Endothelial cell of umbilical vein (primary cell): ENCODE measurements at regions not wholly inside any gene's neighbourhood (a gene's known extent, or its start where the extent isn't known, plus 50 kb on each side); places are given as distances from the start of the nearest gene placed in this dataset.

Experiments
- BruUV-seq: library from RNA; stranded (reverse); fragments of 400-500 nt; replicated peaks from 2 replicates; lab custom pipeline; 2021; lab: Mats Ljungman, UMichigan
- CTCF ChIA-PET: fragments of 300-600, 350-600 bp; sonication (Branson Sonifier 250); formaldehyde crosslinking; loops from one replicate; lab custom pipeline; 2021; ENCODE audit warnings: antibody characterized with exemption, inconsistent platforms; lab: Charles Lee
- POLR2A ChIA-PET: fragments of 300-600, 350-600 bp; sonication (Branson Sonifier 250); formaldehyde crosslinking; loops from one replicate; lab custom pipeline; 2021; ENCODE audit warnings: antibody characterized with exemption, inconsistent platforms; lab: Charles Lee
- DNase-seq: peaks from one replicate; pipeline ENCODE4 v3.0.0-alpha.2; 2011; ENCODE audit warnings: low read depth, low spot score
- FAIRE-seq: peaks from 2 replicates; lab custom pipeline; 2011; peaks lifted over from hg19 to GRCh38; lab: Jason Lieb, UNC
- H2AFZ ChIP-seq: 2 replicates; pipeline ENCODE4 v1.6.0; 2012; ENCODE audit warnings: low read depth, low read length, control low read depth, inconsistent platforms
- H3K27ac ChIP-seq: 2 replicates; pipeline ENCODE4 v1.5.1; 2011; ENCODE audit warnings: low read depth, mild to moderate bottlenecking, control low read depth, low read length, moderate library complexity; ENCODE audit not compliant: insufficient read depth
- H3K27me3 ChIP-seq, 2 experiments: 2 replicates each; pipeline versions ENCODE4 v1.6.0 to v1.6.1; 2011; ENCODE audit warnings: low read length in 2 of 2, mixed read lengths in 1 of 2; ENCODE audit not compliant: control insufficient read depth in 2 of 2, insufficient read depth in 2 of 2
- H3K36me3 ChIP-seq, 2 experiments: 2 replicates in 1 of 2; 3 replicates in 1 of 2; pipeline ENCODE4 v1.5.1; 2011; ENCODE audit warnings: low read length in 2 of 2, mild to moderate bottlenecking in 1 of 2, moderate library complexity in 1 of 2; ENCODE audit not compliant: control insufficient read depth in 2 of 2, insufficient read depth in 2 of 2; ENCODE audit errors: extremely low read depth in 1 of 2
- H3K4me1 ChIP-seq: 3 replicates; pipeline ENCODE4 v1.5.1; 2011; ENCODE audit warnings: mild to moderate bottlenecking, low read length; ENCODE audit not compliant: control insufficient read depth, insufficient read depth; ENCODE audit errors: extremely low read depth
- H3K4me2 ChIP-seq: 2 replicates; pipeline ENCODE4 v1.6.1; 2011; ENCODE audit warnings: low read length, control low read depth, mixed read lengths; ENCODE audit not compliant: insufficient read depth
- H3K4me3 ChIP-seq, 3 experiments: fragments of 200-600 bp in 1 of 3; sonication (generic), shearing (Covaris generic) in 1 of 3; replicated peaks in 1 of 3; 2 replicates each; pipeline ENCODE4 v1.5.1; 2011 to 2016; ENCODE audit warnings: control low read depth in 3 of 3, low read length in 3 of 3, mild to moderate bottlenecking in 2 of 3, inconsistent platforms in 1 of 3, low read depth in 1 of 3, moderate library complexity in 1 of 3; ENCODE audit not compliant: insufficient read depth in 1 of 3
- H3K79me2 ChIP-seq: 2 replicates; pipeline ENCODE4 v1.6.0; 2012; ENCODE audit warnings: low read length, inconsistent platforms; ENCODE audit not compliant: control insufficient read depth, insufficient read depth
- H3K9ac ChIP-seq: replicated peaks from 2 replicates; pipeline ENCODE3; 2011; ENCODE audit warnings: low read length, control low read depth; ENCODE audit not compliant: insufficient read depth; ENCODE audit errors: extremely low read depth
- H3K9me1 ChIP-seq: replicated peaks from 3 replicates; pipeline ENCODE4 v1.6.0; 2011; ENCODE audit warnings: mild to moderate bottlenecking, low read length; ENCODE audit not compliant: control insufficient read depth, insufficient read depth; ENCODE audit errors: extremely low read depth
- H3K9me3 ChIP-seq: replicated peaks from 2 replicates; pipeline ENCODE4 v1.5.1; 2012; ENCODE audit warnings: low read length, inconsistent platforms; ENCODE audit not compliant: control insufficient read depth, insufficient read depth
- H4K20me1 ChIP-seq: replicated peaks from 2 replicates; pipeline ENCODE3; 2011; ENCODE audit warnings: mild to moderate bottlenecking, low read length; ENCODE audit not compliant: control insufficient read depth, insufficient read depth; ENCODE audit errors: extremely low read depth
- CTCF ChIP-seq, 2 donors: IDR thresholded peaks; 1 replicate in 1 of 2; 2 replicates in 1 of 2; pipeline ENCODE4 v1.5.1; 2011; ENCODE audit warnings: low read length in 2 of 2, mild to moderate bottlenecking in 2 of 2, moderate library complexity in 2 of 2, control low read depth in 1 of 2, inconsistent platforms in 1 of 2, low read depth in 1 of 2; ENCODE audit not compliant: insufficient read depth in 1 of 2; ENCODE audit errors: extremely low read depth in 1 of 2
- EZH2 ChIP-seq: IDR thresholded peaks from 2 replicates; pipeline ENCODE4 v1.6.1; 2012; ENCODE audit warnings: borderline replicate concordance, low read depth, mild to moderate bottlenecking, moderate library complexity, low read length, inconsistent platforms; ENCODE audit not compliant: severe bottlenecking
- FOS ChIP-seq: IDR thresholded peaks from 2 replicates; pipeline ENCODE4 v1.6.1; 2011; ENCODE audit warnings: mild to moderate bottlenecking, low read length, moderate library complexity, borderline replicate concordance; ENCODE audit not compliant: insufficient read depth
- GATA2 ChIP-seq: IDR thresholded peaks from 2 replicates; pipeline ENCODE4 v1.7.0; 2011; ENCODE audit warnings: low read depth, mild to moderate bottlenecking, moderate library complexity, mixed read lengths, low read length; ENCODE audit not compliant: insufficient read length, insufficient read depth
- JUN ChIP-seq: IDR thresholded peaks from 2 replicates; pipeline ENCODE4 v1.6.1; 2011; ENCODE audit warnings: borderline replicate concordance, low read depth; ENCODE audit not compliant: insufficient read length, insufficient read depth
- MYC ChIP-seq: IDR thresholded peaks from one replicate; pipeline ENCODE4 v1.6.1; 2011; ENCODE audit warnings: mild to moderate bottlenecking, low read depth, low read length
- POLR2A ChIP-seq: IDR thresholded peaks from 2 replicates; pipeline ENCODE4 v1.6.1; 2012; ENCODE audit warnings: low read depth, mild to moderate bottlenecking, control low read depth, low read length
- POLR2AphosphoS5 ChIP-seq: IDR thresholded peaks from 2 replicates; pipeline ENCODE4 v1.6.1; 2012; ENCODE audit warnings: low read depth, mild to moderate bottlenecking, control low read depth, low read length, moderate library complexity; ENCODE audit not compliant: insufficient read depth
- dilution Hi-C: fragments of 300-500 bp; cut with MboI; formaldehyde crosslinking; loops from one replicate; pipeline ENCODE4 v1.15.0; 2019; ENCODE audit warnings: low sequenced_read_pairs; ENCODE audit not compliant: extremely low pct_ligation_motif_present
- intact Hi-C: fragments of 100-400 bp; cut with micrococcal nuclease; formaldehyde crosslinking; loops from one replicate; pipeline ENCODE4 v1.10.0; 2022
- TF ChIP-seq, protein P1 (sequence below): IDR thresholded peaks from 2 replicates; pipeline ENCODE4 v1.6.1; 2011; ENCODE audit not compliant: insufficient read depth, insufficient read length

DNA sequence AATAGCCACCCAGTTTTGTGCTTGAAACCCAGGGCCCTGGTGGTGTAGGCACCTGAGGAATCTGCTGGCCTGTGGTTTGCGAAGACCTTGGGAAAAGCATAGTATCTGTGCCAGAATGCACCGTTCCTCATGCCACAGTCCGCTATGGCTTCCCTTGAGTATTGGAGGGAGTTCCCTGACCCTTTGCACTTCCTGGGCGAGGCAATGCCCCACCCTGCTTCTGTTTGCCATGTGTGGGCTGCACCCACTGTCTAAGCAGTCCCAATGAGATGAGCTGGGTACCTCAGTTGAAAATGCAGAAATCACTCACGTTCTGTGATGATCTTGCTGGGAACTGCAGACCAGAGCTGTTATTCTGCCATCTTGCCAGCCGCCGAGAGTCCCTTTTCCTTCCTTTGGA lies 483.5 kb downstream of the AGTPBP1 start:
- Histone ChIP-seq H3K27ac (no peak overlapping the region), H3K4me1 (peaks cover 15% of the 10 kb centered on the region), H3K4me2 (no peak overlapping the region), H3K9ac (no peak overlapping the region), H3K9me1 (no peaks in the 10 kb centered on the region), H4K20me1 (no peaks in the 10 kb centered on the region), H3K4me3 (no peak overlapping the region), H2AFZ (no peak overlapping the region), H3K27me3 (peaks cover 0 to 2% of the 10 kb centered on the region in 2 experiments), H3K9me3 (no peaks in the 10 kb centered on the region), H3K36me3 (no peaks in the 10 kb centered on the region), H3K79me2 (no peaks in the 10 kb centered on the region)
- ChIA-PET POLR2A (no interaction called here), CTCF (interaction anchor here (0.5 to 3.0 kb wide), 32 partner anchors 9 to 861 kb away, joined by 3 to 69 read pairs (median 4); no protein-coding TSS in a partner anchor)
- DNase-seq = no peak
- no peak for TF ChIP-seq GATA2
- TF ChIP-seq, protein P1, sequence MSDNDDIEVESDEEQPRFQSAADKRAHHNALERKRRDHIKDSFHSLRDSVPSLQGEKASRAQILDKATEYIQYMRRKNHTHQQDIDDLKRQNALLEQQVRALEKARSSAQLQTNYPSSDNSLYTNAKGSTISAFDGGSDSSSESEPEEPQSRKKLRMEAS = no peak
- TF ChIP-seq POLR2A = no peak
- TF ChIP-seq MYC = no peak
- no peak for TF ChIP-seq JUN
- no peak for TF ChIP-seq CTCF (IDR thresholded peaks at IDR 0.05; ENCODE audit: extremely low read depth in 1 of 2, insufficient read depth in 1 of 2, low read depth in 1 of 2, low read length in 2 of 2)
- TF ChIP-seq FOS = no peak
- no peak for TF ChIP-seq POLR2AphosphoS5
- TF ChIP-seq EZH2 = no peak
- no peak for FAIRE-seq
- BruUV-seq = no TSS peak
- dilution Hi-C loops = no loop called here
- intact Hi-C loops = loop anchor here (1.0 to 10.0 kb wide), 6 partner anchors 153 to 861 kb away; partner anchors contain the start of gene NTRK2
